MM.1S (cell line): ENCODE measurements at regions not wholly inside any gene's neighbourhood (a gene's known extent, or its start where the extent isn't known, plus 50 kb on each side); places are given as distances from the start of the nearest gene placed in this dataset.
A peak's percentile ranks its signal among the peaks of the same experiment; 100 is the strongest.

ENCODE experiments used
- DNase-seq: peaks from one replicate; pipeline ENCODE4 v3.0.0-alpha.2; 2015
- H2AFZ ChIP-seq: fragments of 300-600 bp; sonication (generic); 2 replicates; pipeline ENCODE4 v1.6.0; 2016; ENCODE audit warnings: antibody characterized with exemption, low read length
- H3F3A ChIP-seq: fragments of 300-600 bp; sonication (generic); 2 replicates; pipeline ENCODE4 v1.6.1; 2016; ENCODE audit warnings: mild to moderate bottlenecking, antibody characterized with exemption, low read length, moderate library complexity, mixed read lengths; ENCODE audit not compliant: insufficient read depth
- H3K27ac ChIP-seq: fragments of 300-600 bp; sonication (generic); 2 replicates; pipeline ENCODE4 v1.5.1; 2016; ENCODE audit warnings: mild to moderate bottlenecking, low read length
- H3K27me3 ChIP-seq: fragments of 300-600 bp; sonication (generic); replicated peaks from 2 replicates; pipeline ENCODE4 v1.6.0; 2016; ENCODE audit warnings: low read length; ENCODE audit not compliant: insufficient read depth
- H3K36me3 ChIP-seq: fragments of 300-600 bp; sonication (generic); replicated peaks from 2 replicates; pipeline ENCODE4 v1.6.1; 2016; ENCODE audit warnings: mild to moderate bottlenecking, low read length, mixed read lengths; ENCODE audit not compliant: insufficient read depth
- H3K4me1 ChIP-seq: fragments of 300-600 bp; sonication (generic); 2 replicates; pipeline ENCODE4 v1.6.1; 2016; ENCODE audit warnings: low read length, mixed read lengths
- H3K4me2 ChIP-seq: fragments of 300-600 bp; sonication (generic); 2 replicates; pipeline ENCODE4 v1.6.0; 2016; ENCODE audit warnings: low read depth, low read length
- H3K4me3 ChIP-seq: fragments of 300-600 bp; sonication (generic); 2 replicates; pipeline ENCODE4 v1.5.1; 2016; ENCODE audit warnings: low read length, mixed read lengths
- H3K79me2 ChIP-seq: fragments of 300-600 bp; sonication (generic); 2 replicates; pipeline ENCODE4 v1.6.1; 2016; ENCODE audit warnings: mixed run types, low read length, mixed read lengths
- H3K9ac ChIP-seq: fragments of 300-600 bp; sonication (generic); 2 replicates; pipeline ENCODE4 v1.6.1; 2016; ENCODE audit warnings: low read length, mixed read lengths
- H3K9me2 ChIP-seq: fragments of 300-600 bp; sonication (generic); replicated peaks from 2 replicates; pipeline ENCODE4 v1.6.1; 2016; ENCODE audit warnings: mild to moderate bottlenecking, low read length, mixed read lengths; ENCODE audit not compliant: insufficient read depth
- H3K9me3 ChIP-seq: fragments of 300-600 bp; sonication (generic); replicated peaks from 2 replicates; pipeline ENCODE4 v1.6.1; 2016; ENCODE audit warnings: mild to moderate bottlenecking, low read length, mixed read lengths; ENCODE audit not compliant: insufficient read depth
- H4K20me1 ChIP-seq: fragments of 300-600 bp; sonication (generic); 2 replicates; pipeline ENCODE4 v1.6.1; 2016; ENCODE audit warnings: mild to moderate bottlenecking, low read length, moderate library complexity, mixed read lengths; ENCODE audit not compliant: insufficient read depth
- EZH2 ChIP-seq: fragments of 300-600 bp; sonication (generic); optimal IDR thresholded peaks from 2 replicates; pipeline ENCODE3; 2017; ENCODE audit warnings: low read depth, mild to moderate bottlenecking, antibody characterized with exemption, low read length, mixed read lengths
- EZH2phosphoT487 ChIP-seq: fragments of 300-600 bp; sonication (generic); IDR thresholded peaks from 2 replicates; pipeline ENCODE4 v1.6.1; 2018; ENCODE audit warnings: antibody characterized with exemption, low read length
- TF ChIP-seq, protein P1 (sequence below): fragments of 300-600 bp; sonication (generic); IDR thresholded peaks from 2 replicates; pipeline ENCODE4 v1.5.1; 2016; ENCODE audit warnings: antibody characterized with exemption, low read length, mixed read lengths

DNA sequence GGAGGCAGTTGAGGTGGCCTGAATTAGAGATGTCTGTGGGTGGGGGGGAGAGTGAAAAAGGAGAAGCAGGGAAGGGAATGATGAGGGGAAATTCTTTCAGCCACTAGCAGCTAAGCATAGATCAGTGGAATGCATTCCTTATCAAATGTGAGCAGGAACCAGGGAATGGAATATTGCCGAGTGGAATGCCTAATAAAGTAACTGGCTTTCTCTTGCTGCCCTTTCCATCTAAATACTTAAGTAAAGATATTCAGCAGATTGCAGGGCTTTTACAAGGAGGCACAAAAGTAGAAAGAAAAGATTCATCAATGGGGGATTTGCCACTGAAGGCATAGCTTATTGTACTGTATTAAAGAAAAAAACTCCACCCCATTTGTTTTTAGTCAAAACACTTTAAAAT lies 263.0 kb upstream of the RPS6KA3 start:
- no peaks in the 10 kb centered on the region for H3K36me3 ChIP-seq
- no peak overlapping the region for H3K27ac ChIP-seq
- no peak overlapping the region for H3K4me2 ChIP-seq

DNA sequence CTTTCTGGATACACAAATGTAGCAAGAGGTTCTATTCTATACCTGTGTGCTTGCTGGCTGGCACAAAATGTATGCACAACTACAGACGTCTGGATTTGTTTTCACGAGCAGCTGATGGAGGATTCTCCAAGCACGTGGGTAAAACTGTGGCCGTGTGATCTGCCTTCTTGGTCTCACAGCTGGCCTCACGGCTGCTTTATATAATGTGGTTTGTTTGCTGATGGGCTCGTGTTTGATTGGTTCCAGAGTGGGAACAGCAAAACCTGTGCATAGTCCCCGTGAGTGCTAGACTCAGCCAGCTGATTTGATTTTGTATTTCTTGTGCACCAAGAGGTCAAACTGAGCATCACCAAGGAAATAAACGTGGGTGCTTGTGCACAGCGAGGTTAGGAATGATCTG lies 262.6 kb upstream of the RPS6KA3 start:
- no peaks in the 10 kb centered on the region for H3F3A ChIP-seq
- TF ChIP-seq EZH2 (no peak), EZH2phosphoT487 (no peak)
- TF ChIP-seq, protein P1, sequence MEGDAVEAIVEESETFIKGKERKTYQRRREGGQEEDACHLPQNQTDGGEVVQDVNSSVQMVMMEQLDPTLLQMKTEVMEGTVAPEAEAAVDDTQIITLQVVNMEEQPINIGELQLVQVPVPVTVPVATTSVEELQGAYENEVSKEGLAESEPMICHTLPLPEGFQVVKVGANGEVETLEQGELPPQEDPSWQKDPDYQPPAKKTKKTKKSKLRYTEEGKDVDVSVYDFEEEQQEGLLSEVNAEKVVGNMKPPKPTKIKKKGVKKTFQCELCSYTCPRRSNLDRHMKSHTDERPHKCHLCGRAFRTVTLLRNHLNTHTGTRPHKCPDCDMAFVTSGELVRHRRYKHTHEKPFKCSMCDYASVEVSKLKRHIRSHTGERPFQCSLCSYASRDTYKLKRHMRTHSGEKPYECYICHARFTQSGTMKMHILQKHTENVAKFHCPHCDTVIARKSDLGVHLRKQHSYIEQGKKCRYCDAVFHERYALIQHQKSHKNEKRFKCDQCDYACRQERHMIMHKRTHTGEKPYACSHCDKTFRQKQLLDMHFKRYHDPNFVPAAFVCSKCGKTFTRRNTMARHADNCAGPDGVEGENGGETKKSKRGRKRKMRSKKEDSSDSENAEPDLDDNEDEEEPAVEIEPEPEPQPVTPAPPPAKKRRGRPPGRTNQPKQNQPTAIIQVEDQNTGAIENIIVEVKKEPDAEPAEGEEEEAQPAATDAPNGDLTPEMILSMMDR = no peak
- no peak overlapping the region for H3K27ac ChIP-seq
- H3K27me3 ChIP-seq = no peaks in the 10 kb centered on the region
- H3K4me2 ChIP-seq = no peak overlapping the region
- no peak overlapping the region for H2AFZ ChIP-seq
- H4K20me1 ChIP-seq = no peaks in the 10 kb centered on the region
- peaks cover 9% of the 10 kb centered on the region for H3K4me1 ChIP-seq
- H3K4me3 ChIP-seq = no peak overlapping the region
- H3K9me2 ChIP-seq = no peaks in the 10 kb centered on the region
- no peak for DNase-seq
- no peak overlapping the region for H3K9ac ChIP-seq
- no peaks in the 10 kb centered on the region for H3K79me2 ChIP-seq
- no peaks in the 10 kb centered on the region for H3K9me3 ChIP-seq
- H3K36me3 ChIP-seq = no peaks in the 10 kb centered on the region

More for the DNA sequence above, 263.0 kb upstream of the RPS6KA3 start:
- H3K9me3 ChIP-seq = no peaks in the 10 kb centered on the region
- H3K79me2 ChIP-seq = no peaks in the 10 kb centered on the region
- H2AFZ ChIP-seq = no peak overlapping the region
- no peak for DNase-seq
- TF ChIP-seq EZH2 = no peak
- TF ChIP-seq, protein P1 = no peak
- no peak for TF ChIP-seq EZH2phosphoT487
- no peak overlapping the region for H3K9ac ChIP-seq
- H3F3A ChIP-seq = no peaks in the 10 kb centered on the region
- no peaks in the 10 kb centered on the region for H3K27me3 ChIP-seq
- no peaks in the 10 kb centered on the region for H4K20me1 ChIP-seq
- H3K4me3 ChIP-seq = no peak overlapping the region
- H3K4me1 ChIP-seq = peaks cover 5% of the 10 kb centered on the region; the same call in 1 of the 2 replicates
- no peaks in the 10 kb centered on the region for H3K9me2 ChIP-seq

DNA sequence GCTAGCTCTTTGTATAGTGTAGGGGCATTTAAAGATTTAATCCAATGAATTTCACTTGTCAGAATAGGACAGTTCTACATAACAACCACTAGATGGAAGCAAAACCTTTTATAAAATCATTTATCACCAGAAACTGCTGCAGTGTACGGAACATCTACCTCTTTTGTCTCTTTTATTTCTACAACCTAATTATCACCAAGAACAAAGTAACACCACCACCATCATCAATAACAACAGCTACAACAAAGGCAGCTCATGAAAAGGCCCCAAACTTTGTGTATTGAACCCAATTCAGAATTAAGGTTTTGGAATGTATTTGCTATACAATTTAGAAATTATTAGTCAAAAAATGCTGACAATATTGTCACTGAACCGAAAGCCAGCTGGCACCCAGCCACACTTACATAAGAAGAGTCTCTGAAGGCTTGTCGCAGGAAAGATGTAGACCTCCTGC lies 260.9 kb upstream of the RPS6KA3 start:
- Histone ChIP-seq H3K4me2 (peak overlapping the region; percentile 20; the same call in 1 of the 2 replicates), H3K9ac (no peak overlapping the region)

More for the DNA sequence above, 260.9 kb upstream of the RPS6KA3 start:
- no peaks in the 10 kb centered on the region for H3K36me3 ChIP-seq
- no peak overlapping the region for H2AFZ ChIP-seq
- TF ChIP-seq, protein P1 = peak; percentile 42
- TF ChIP-seq EZH2 = no peak
- no peaks in the 10 kb centered on the region for H3K79me2 ChIP-seq
- no peak overlapping the region for H3K27ac ChIP-seq
- H3K27me3 ChIP-seq = no peaks in the 10 kb centered on the region
- H3K9me2 ChIP-seq = no peaks in the 10 kb centered on the region
- H3F3A ChIP-seq = 0 out of 2 replicates have a peak, but pooled peaks cover 3% of the 10 kb centered on the region
- H3K4me1 ChIP-seq = peaks cover 23% of the 10 kb centered on the region
- H3K4me3 ChIP-seq = no peak overlapping the region
- H4K20me1 ChIP-seq = no peaks in the 10 kb centered on the region
- no peaks in the 10 kb centered on the region for H3K9me3 ChIP-seq
- DNase-seq = peak; percentile 64
